K562 (cell line): ENCODE measurements at regions not wholly inside any gene's neighbourhood (a gene's known extent, or its start where the extent isn't known, plus 50 kb on each side); places are given as distances from the start of the nearest gene placed in this dataset.

ENCODE experiments used
- ATAC-seq: fragments of 200-7000 bp; cut with Tn5 transposase; 3 replicates; pipeline ENCODE4 v1.9.1; 2020; ENCODE audit warnings: moderate library complexity
- BruUV-seq: library from RNA; stranded (reverse); fragments of 400-500 nt; replicated peaks from 2 replicates; lab custom pipeline; 2021; lab: Mats Ljungman, UMichigan
- CTCF ChIA-PET: fragments of 300-600 bp; formaldehyde crosslinking; extraction: SDS; loops from one replicate; lab custom pipeline; 2021; ENCODE audit warnings: low intra/inter-chr PET ratio; lab: Yijun Ruan, JAX
- POLR2A ChIA-PET: fragments of 300-600, 350-650 bp; sonication (Branson Sonifier 250); formaldehyde crosslinking; extraction: SDS; loops from one replicate; lab custom pipeline; 2021; ENCODE audit warnings: antibody characterized with exemption, inconsistent platforms; lab: Yijun Ruan, JAX
- DNase-seq, 4 experiments: peaks; one replicate each; pipeline versions ENCODE4 v3.0.0 to v3.0.0-alpha.2; 2011 to 2018; ENCODE audit warnings: low spot score in 3 of 4, mixed read lengths in 3 of 4; ENCODE audit errors: extremely low read depth in 1 of 4
- FAIRE-seq: peaks from 2 replicates; lab custom pipeline; 2011; peaks lifted over from hg19 to GRCh38; lab: Jason Lieb, UNC
- H2AFZ ChIP-seq: 2 replicates; pipeline ENCODE4 v1.6.0; 2011; ENCODE audit warnings: low read depth, low read length, control low read depth, inconsistent platforms
- H3K27ac ChIP-seq: fragments of 200-600 bp; 3 replicates; pipeline ENCODE4 v1.8.0; 2011; ENCODE audit warnings: low read depth, mild to moderate bottlenecking, control low read depth, inconsistent platforms, low read length, moderate library complexity, mixed read lengths; ENCODE audit errors: extremely low read depth
- H3K27me3 ChIP-seq, 2 experiments: fragments of 300-600 bp in 1 of 2; 2 replicates in 1 of 2; 3 replicates in 1 of 2; pipeline versions ENCODE4 v1.6.0 to v1.8.0; 2011; ENCODE audit warnings: inconsistent platforms in 2 of 2, low read length in 2 of 2, mild to moderate bottlenecking in 1 of 2, mixed read lengths in 1 of 2, moderate library complexity in 1 of 2; ENCODE audit not compliant: control insufficient read depth in 2 of 2, insufficient read depth in 2 of 2
- H3K36me3 ChIP-seq: fragments of 300-600 bp; 3 replicates; pipeline ENCODE4 v1.8.0; 2011; ENCODE audit warnings: mild to moderate bottlenecking, low read length, inconsistent platforms; ENCODE audit not compliant: control insufficient read depth, insufficient read depth
- H3K4me1 ChIP-seq, 2 experiments: fragments of 200-600 bp in 1 of 2; replicated peaks in 1 of 2; 2 replicates in 1 of 2; 3 replicates in 1 of 2; pipeline versions ENCODE4 v1.5.1 to v1.8.0; 2011; ENCODE audit warnings: inconsistent platforms in 2 of 2, low read length in 2 of 2, mild to moderate bottlenecking in 1 of 2, mixed read lengths in 1 of 2, moderate library complexity in 1 of 2; ENCODE audit not compliant: control insufficient read depth in 2 of 2, insufficient read depth in 2 of 2
- H3K4me2 ChIP-seq: 2 replicates; pipeline ENCODE4 v1.6.1; 2011; ENCODE audit warnings: low read length, control low read depth, inconsistent platforms, mixed read lengths; ENCODE audit not compliant: insufficient read depth
- H3K4me3 ChIP-seq: fragments of 200-600 bp; sonication (generic), shearing (Covaris generic); 2 replicates; pipeline ENCODE4 v1.5.1; 2016; ENCODE audit warnings: control low read depth, inconsistent platforms
- H3K79me2 ChIP-seq: fragments of 200-600 bp; 3 replicates; pipeline ENCODE4 v1.8.0; 2011; ENCODE audit warnings: low read length, inconsistent platforms; ENCODE audit not compliant: control insufficient read depth, insufficient read depth
- H3K9ac ChIP-seq, 2 experiments: 2 replicates each; pipeline versions ENCODE4 v1.6.0 to v1.6.1; 2011; ENCODE audit warnings: low read depth in 2 of 2, low read length in 2 of 2, control low read depth in 1 of 2, inconsistent platforms in 1 of 2, mild to moderate bottlenecking in 1 of 2, mixed read lengths in 1 of 2; ENCODE audit not compliant: insufficient read depth in 1 of 2
- H3K9me1 ChIP-seq: one replicate; pipeline ENCODE4 v1.6.0; 2011; ENCODE audit warnings: inconsistent platforms, mild to moderate bottlenecking, low read length, moderate library complexity; ENCODE audit not compliant: control insufficient read depth, insufficient read depth
- H3K9me3 ChIP-seq: replicated peaks from 2 replicates; pipeline ENCODE4 v1.5.1; 2011; ENCODE audit warnings: low read depth, low read length, inconsistent platforms; ENCODE audit not compliant: control insufficient read depth, insufficient read depth
- H4K20me1 ChIP-seq: replicated peaks from 2 replicates; pipeline ENCODE4 v1.6.1; 2011; ENCODE audit warnings: low read length, inconsistent platforms, mixed read lengths; ENCODE audit not compliant: control insufficient read depth, insufficient read depth
- CBX3 ChIP-seq, 2 experiments: IDR thresholded peaks; 1 replicate in 1 of 2; 2 replicates in 1 of 2; pipeline ENCODE4 v1.6.1; 2012; ENCODE audit warnings: inconsistent platforms in 2 of 2, low read length in 2 of 2, borderline replicate concordance in 1 of 2, control low read depth in 1 of 2
- NUFIP1 ChIP-seq: fragments of 450-650 bp; IDR thresholded peaks from 2 replicates; pipeline ENCODE4 v1.6.1; 2018; ENCODE audit not compliant: partially characterized antibody
- PCBP1 ChIP-seq: fragments of 200-400 bp; formaldehyde crosslinking; IDR thresholded peaks from 2 replicates; pipeline ENCODE4 v1.6.1; 2018; ENCODE audit warnings: mild to moderate bottlenecking, low read depth, low read length; ENCODE audit not compliant: poor library complexity, severe bottlenecking
- RBM34 ChIP-seq: fragments of 200-400 bp; formaldehyde crosslinking; IDR thresholded peaks from 2 replicates; pipeline ENCODE4 v1.6.1; 2018; ENCODE audit warnings: low read length, borderline replicate concordance; ENCODE audit not compliant: insufficient read depth
- SP1 ChIP-seq: sonication (generic); formaldehyde crosslinking; IDR thresholded peaks from 2 replicates; pipeline ENCODE4 v1.8.1; 2022; ENCODE audit warnings: mild to moderate bottlenecking, missing genetic modification reagents
- STAG1 ChIP-seq: sonication (generic); formaldehyde crosslinking; IDR thresholded peaks from 2 replicates; pipeline ENCODE4 v1.5.0; 2020; ENCODE audit warnings: missing genetic modification reagents, borderline replicate concordance
- ZNF766 ChIP-seq: fragments of 200-800 bp; sonication (Bioruptor generic); conservative IDR thresholded peaks from 2 replicates; pipeline ENCODE4 v1.6.1; 2016; ENCODE audit warnings: missing genetic modification characterization, missing compliant biosample characterization
- WGBS: fragments of 100-300 bp; shearing (Covaris generic); methylation state at CpG from one replicate; pipeline ENCODE4 v1.1.6; 2016; ENCODE audit warnings: low coverage, mixed read lengths; ENCODE audit not compliant: insufficient coverage; ENCODE audit errors: missing lambda C conversion rate; 5-methylcytosine and 5-hydroxymethylcytosine counted together
- in situ Hi-C: fragments of 300-500 bp; cut with MboI; formaldehyde crosslinking; loops from 4 replicates; pipeline ENCODE4 v1.15.0; 2018; ENCODE audit warnings: inconsistent platforms, mixed read lengths
- intact Hi-C: fragments of 100-400 bp; cut with micrococcal nuclease; formaldehyde crosslinking; loops from 2 replicates; pipeline ENCODE4 v1.14.2; 2022
- TF ChIP-seq, protein P1 (sequence below): fragments of 450-650 bp; IDR thresholded peaks from 2 replicates; pipeline ENCODE4 v1.6.1; 2016; ENCODE audit warnings: missing biosample characterization, missing genetic modification characterization
- TF ChIP-seq, protein P2 (sequence below): fragments of 450-650 bp; IDR thresholded peaks from 2 replicates; pipeline ENCODE4 v1.7.1; 2018; ENCODE audit warnings: mild to moderate bottlenecking, low read depth; ENCODE audit not compliant: partially characterized antibody
- TF ChIP-seq, protein P3 (sequence below), 3 experiments: fragments of 200-800 bp in 1 of 3; fragments of 250-450 bp in 1 of 3; fragments of 450-650 bp in 1 of 3; sonication (Bioruptor Pico) in 1 of 3; sonication (Bioruptor generic) in 1 of 3; formaldehyde crosslinking in 1 of 3; IDR thresholded peaks; 2 replicates each; pipeline versions ENCODE4 v1.6.1 to v1.8.0; 2016 to 2022; ENCODE audit warnings: mild to moderate bottlenecking in 2 of 3, missing genetic modification characterization in 2 of 3, missing compliant biosample characterization in 1 of 3, moderate library complexity in 1 of 3
- TF ChIP-seq, protein P4 (sequence below): fragments of 450-650 bp; IDR thresholded peaks from 2 replicates; pipeline ENCODE4 v1.7.0; 2016; ENCODE audit warnings: borderline replicate concordance

DNA sequence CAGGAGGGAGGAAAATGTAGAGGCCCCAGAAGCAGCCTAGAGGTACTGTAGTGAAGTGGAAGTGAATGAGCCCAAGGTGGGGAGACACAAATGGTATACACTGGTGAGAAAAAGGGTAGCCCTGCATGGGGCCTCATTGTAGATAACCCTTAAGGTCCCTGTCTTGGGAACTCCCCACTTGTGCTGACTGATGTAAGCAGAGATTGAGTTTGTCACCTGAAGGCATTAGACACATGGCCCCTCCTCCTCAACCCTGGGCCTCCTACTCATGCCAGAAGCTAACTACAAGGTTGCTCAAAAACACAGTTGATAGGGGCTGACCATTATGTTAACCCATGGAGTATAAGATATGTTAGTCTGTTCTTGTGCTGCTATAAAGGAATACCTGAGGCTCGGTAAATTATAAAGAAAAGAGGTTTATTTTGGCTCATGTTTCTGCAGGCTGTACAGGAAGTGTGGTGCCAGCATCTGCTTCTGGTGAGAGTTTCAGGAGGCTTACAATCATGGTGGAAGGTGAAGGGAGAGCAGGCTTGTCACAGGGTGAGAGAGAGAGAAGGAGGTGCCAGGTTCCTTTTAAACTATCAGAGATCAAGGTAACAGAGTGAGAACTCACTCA is 84.6 kb upstream of the RNU6-1 start:
- DNase-seq (peak in 2 of 4 experiments; percentile 24 to 52), FAIRE-seq (peak; percentile 78), ATAC-seq (peak; percentile 66)
- BruUV-seq, result no TSS peak
- Histone ChIP-seq H3K36me3 (no peaks in the 10 kb centered on the region), H3K4me1 (peaks cover 0 to 44% of the 10 kb centered on the region in 2 experiments; a peak in 4 of 5 replicates), H3K27ac (no peak overlapping the region), H3K9me1 (no peaks in the 10 kb centered on the region), H3K79me2 (no peaks in the 10 kb centered on the region), H4K20me1 (no peaks in the 10 kb centered on the region), H2AFZ (peak overlapping the region; percentile 17; the same call in 1 of the 2 replicates), H3K4me3 (no peak overlapping the region), H3K27me3 (no peaks in the 10 kb centered on the region), H3K9ac (no peak overlapping the region), H3K4me2 (no peak overlapping the region), H3K9me3 (no peaks in the 10 kb centered on the region)
- in situ Hi-C loops (no loop called here), intact Hi-C loops (loop anchor here (5.0 kb wide), 1 partner anchor 42 kb away; no protein-coding TSS in a partner anchor)
- WGBS, result 90% methylated on average over 1 of the region's 1 CpG
- POLR2A ChIA-PET, result interaction anchor here (1.1 to 1.6 kb wide), 5 partner anchors 9 to 17 kb away, joined by 3 to 8 read pairs (median 4); no protein-coding TSS in a partner anchor
- CTCF ChIA-PET, result no interaction called here
- TF ChIP-seq, protein P1, sequence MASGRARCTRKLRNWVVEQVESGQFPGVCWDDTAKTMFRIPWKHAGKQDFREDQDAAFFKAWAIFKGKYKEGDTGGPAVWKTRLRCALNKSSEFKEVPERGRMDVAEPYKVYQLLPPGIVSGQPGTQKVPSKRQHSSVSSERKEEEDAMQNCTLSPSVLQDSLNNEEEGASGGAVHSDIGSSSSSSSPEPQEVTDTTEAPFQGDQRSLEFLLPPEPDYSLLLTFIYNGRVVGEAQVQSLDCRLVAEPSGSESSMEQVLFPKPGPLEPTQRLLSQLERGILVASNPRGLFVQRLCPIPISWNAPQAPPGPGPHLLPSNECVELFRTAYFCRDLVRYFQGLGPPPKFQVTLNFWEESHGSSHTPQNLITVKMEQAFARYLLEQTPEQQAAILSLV (tag), result no peak
- TF ChIP-seq ZNF766, result peak; percentile 97
- TF ChIP-seq, protein P2, sequence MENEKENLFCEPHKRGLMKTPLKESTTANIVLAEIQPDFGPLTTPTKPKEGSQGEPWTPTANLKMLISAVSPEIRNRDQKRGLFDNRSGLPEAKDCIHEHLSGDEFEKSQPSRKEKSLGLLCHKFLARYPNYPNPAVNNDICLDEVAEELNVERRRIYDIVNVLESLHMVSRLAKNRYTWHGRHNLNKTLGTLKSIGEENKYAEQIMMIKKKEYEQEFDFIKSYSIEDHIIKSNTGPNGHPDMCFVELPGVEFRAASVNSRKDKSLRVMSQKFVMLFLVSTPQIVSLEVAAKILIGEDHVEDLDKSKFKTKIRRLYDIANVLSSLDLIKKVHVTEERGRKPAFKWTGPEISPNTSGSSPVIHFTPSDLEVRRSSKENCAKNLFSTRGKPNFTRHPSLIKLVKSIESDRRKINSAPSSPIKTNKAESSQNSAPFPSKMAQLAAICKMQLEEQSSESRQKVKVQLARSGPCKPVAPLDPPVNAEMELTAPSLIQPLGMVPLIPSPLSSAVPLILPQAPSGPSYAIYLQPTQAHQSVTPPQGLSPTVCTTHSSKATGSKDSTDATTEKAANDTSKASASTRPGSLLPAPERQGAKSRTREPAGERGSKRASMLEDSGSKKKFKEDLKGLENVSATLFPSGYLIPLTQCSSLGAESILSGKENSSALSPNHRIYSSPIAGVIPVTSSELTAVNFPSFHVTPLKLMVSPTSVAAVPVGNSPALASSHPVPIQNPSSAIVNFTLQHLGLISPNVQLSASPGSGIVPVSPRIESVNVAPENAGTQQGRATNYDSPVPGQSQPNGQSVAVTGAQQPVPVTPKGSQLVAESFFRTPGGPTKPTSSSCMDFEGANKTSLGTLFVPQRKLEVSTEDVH, result no peak
- TF ChIP-seq NUFIP1, result no peak
- TF ChIP-seq, protein P3, sequence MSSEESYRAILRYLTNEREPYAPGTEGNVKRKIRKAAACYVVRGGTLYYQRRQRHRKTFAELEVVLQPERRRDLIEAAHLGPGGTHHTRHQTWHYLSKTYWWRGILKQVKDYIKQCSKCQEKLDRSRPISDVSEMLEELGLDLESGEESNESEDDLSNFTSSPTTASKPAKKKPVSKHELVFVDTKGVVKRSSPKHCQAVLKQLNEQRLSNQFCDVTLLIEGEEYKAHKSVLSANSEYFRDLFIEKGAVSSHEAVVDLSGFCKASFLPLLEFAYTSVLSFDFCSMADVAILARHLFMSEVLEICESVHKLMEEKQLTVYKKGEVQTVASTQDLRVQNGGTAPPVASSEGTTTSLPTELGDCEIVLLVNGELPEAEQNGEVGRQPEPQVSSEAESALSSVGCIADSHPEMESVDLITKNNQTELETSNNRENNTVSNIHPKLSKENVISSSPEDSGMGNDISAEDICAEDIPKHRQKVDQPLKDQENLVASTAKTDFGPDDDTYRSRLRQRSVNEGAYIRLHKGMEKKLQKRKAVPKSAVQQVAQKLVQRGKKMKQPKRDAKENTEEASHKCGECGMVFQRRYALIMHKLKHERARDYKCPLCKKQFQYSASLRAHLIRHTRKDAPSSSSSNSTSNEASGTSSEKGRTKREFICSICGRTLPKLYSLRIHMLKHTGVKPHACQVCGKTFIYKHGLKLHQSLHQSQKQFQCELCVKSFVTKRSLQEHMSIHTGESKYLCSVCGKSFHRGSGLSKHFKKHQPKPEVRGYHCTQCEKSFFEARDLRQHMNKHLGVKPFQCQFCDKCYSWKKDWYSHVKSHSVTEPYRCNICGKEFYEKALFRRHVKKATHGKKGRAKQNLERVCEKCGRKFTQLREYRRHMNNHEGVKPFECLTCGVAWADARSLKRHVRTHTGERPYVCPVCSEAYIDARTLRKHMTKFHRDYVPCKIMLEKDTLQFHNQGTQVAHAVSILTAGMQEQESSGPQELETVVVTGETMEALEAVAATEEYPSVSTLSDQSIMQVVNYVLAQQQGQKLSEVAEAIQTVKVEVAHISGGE (CRISPR knock-in tag; IDR thresholded peaks at IDR 0.05), result no peak
- TF ChIP-seq RBM34, result no peak
- TF ChIP-seq, protein P4, sequence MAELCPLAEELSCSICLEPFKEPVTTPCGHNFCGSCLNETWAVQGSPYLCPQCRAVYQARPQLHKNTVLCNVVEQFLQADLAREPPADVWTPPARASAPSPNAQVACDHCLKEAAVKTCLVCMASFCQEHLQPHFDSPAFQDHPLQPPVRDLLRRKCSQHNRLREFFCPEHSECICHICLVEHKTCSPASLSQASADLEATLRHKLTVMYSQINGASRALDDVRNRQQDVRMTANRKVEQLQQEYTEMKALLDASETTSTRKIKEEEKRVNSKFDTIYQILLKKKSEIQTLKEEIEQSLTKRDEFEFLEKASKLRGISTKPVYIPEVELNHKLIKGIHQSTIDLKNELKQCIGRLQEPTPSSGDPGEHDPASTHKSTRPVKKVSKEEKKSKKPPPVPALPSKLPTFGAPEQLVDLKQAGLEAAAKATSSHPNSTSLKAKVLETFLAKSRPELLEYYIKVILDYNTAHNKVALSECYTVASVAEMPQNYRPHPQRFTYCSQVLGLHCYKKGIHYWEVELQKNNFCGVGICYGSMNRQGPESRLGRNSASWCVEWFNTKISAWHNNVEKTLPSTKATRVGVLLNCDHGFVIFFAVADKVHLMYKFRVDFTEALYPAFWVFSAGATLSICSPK, result no peak
- TF ChIP-seq CBX3 (IDR thresholded peaks at IDR 0.05; ENCODE audit: borderline replicate concordance in 1 of 2, low read length in 2 of 2), result 0 out of 3 replicates have a peak, but pooled peaks of 1 of the 2 experiments have one; percentile 30
- no peak for TF ChIP-seq PCBP1
- TF ChIP-seq SP1 (CRISPR knock-in tag), result no peak
- TF ChIP-seq STAG1 (CRISPR knock-in tag), result no peak
